Superior temporal gyrus (tissue), 1 donor: ENCODE measurements at regions not wholly inside any gene's neighbourhood (a gene's known extent, or its start where the extent isn't known, plus 50 kb on each side); places are given as distances from the start of the nearest gene placed in this dataset.
"Not testable (repeated sequence)": the region's sequence is repeated elsewhere in the genome, so short reads cannot be mapped to it uniquely, and the experiment has no call there.

Experiments used
- DNase-seq: peaks from one replicate; pipeline ENCODE4 v3.0.0-alpha.2; 2016; ENCODE audit errors: extremely low spot score

DNA sequence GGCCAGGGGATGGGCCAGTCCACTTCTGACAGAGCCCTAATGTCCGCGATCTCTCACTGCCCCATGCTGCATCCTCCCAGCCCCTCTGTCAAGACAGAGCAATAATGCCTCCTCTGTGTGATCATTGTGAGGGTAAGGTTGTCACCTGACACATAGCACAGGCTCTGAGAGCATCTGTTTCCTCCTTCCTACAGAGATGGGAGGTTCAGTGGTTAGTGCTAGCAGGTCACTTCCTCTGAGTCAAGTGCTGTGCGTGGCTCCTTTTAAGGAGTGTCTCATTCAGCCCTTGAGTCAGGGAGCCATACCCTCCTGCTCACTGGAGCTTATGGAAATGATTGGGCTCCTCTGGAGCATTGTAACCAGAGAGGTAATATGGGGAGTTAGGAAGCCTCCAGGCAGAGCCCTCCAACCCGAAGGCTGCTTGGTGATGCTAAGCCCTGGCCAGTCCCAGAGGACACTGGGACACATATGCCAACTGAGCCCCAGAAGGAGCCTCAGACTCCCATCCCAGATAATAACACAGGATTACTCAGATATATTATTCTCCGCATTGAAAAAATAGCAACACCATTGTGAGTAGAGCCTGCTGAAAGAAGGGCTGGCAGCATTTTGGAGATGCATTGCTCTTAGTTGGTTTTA lies 189.0 kb downstream of the GALNT1 start:
- DNase-seq: no peak

DNA sequence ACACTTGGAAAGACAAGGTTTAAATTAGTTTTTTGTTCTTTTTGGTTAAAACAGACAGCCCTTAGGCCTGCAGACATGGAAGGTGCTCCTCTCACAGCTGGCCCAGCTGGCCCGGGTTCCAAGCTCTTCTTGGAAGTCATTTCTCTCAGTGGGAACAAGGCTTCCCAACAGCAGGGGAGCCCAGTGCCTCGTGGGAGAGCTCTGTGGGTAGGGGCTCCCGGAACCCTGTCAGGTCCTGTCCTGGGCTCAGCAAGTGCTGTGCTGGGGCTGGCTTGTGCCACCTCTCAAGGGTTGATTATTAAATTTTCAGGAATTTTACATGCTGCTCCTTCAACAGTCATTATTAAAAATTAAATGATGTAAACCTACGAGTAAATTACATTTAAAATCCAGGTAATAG lies 189.6 kb downstream of the GALNT1 start:
- DNase-seq: no peak

DNA sequence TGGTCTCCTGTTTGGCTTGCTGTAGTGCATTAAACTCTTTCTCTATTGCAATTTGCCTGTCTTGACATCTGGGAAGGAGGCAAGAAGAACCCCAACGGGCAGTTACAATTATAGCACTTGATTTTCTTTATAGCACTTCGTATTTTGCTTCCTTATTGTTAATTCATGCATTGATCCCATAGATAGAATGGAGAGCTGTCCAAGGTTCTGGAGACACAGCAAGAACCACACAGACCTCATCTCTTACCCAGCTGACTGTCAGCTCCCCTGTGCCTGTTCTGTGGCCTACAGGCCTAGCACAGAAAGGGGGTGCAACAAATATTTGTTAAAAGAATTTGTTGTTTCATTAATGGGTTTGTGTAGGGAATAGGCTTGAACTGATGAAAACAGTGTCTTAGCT lies 194.3 kb downstream of the GALNT1 start:
- DNase-seq: no peak

- DNase-seq: no peak
Measured at GRCh38 chr18:35776473-35776872, 194.9 kb downstream of the GALNT1 start.

DNA sequence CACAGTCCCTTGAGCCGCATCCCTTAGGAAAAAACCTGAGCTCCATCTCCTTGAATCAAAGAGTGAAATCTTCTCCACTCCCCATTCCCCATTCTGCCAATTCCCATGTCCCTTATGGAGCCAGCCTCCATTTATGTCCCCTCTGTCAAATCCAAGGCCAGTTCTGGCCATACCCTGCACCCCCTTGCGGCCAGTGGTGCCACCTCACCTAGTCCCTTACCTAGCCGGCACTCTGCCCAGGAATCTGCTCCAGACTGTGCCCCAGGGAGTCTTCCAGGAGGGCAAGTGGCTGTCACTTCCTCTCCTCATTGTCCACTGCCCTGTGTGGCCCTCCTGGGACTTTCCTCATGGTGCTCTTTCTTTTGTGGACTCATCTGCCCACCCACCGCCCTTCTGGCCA lies 195.4 kb upstream of the RMP24 start:
- no peak for DNase-seq

DNA sequence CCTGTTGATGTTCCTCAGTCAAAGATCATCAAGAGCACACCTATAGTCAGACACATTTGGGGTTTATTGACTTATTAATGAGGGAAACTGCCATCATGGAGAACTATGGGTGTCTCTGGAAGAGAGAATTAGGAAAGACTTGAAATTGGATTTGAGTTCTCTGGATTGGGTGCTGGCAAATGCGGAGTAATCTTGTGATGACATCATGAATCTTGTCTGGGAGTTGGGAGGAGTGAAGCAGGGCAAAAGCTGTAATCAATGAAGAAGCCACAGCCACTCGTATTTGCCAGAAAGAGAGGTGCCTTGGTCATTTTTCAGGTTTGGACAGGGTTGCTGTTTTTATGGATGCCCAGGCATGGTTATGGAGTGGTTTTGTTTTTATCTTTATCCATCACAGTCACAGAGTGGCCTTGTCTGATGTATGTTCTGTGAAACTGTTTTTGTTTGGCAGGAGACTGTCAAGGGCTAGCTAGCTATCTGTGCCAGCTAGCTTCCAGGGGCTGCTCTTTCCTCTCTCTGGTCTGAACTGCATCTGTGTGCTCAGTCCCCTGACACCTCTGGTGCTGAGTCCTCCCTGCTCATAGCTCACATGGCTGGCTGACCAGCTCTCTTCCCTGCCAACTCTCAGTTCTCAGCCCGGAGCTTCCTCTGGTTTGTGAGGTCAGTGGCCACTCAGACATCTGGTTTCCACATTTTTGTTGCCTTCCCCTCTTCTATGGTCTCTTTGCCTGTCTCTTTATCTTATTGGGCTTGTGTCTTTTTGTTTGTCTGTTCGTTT lies 193.4 kb upstream of the RMP24 start:
- no peak for DNase-seq

GRCh38 chr18:35780937-35781336 lies 191.5 kb upstream of the RMP24 start:
- no peak for DNase-seq

DNA sequence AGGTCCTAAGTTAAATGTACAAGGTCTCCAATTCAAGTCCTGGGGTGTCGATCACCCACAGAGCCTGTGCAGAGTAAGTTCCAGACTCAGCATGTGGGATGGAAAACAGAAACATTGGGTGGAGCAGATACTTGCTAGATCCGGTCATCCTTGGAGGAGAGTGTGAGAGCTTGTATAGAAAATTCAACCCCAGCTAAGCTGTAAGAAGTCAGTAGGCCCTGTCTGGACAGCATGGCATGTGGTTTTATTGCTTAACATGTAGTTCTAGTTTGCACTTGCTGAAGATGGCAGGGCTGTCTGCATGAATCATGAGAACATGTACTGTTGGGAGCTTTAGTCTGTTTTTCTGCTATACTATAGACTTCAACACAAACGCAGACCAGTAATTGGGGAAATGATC lies 189.6 kb upstream of the RMP24 start:
- DNase-seq: no peak

- DNase-seq: no peak
Measured at GRCh38 chr18:35786365-35787042, 186.0 kb upstream of the RMP24 start.

- DNase-seq: no peak
Measured at GRCh38 chr18:35789543-35789942, 182.9 kb upstream of the RMP24 start.

GRCh38 chr18:35797948-35798347 lies 174.5 kb upstream of the RMP24 start:
- DNase-seq: no peak

- no peak for DNase-seq
Measured at GRCh38 chr18:35803551-35803950, 168.9 kb upstream of the RMP24 start.

DNA sequence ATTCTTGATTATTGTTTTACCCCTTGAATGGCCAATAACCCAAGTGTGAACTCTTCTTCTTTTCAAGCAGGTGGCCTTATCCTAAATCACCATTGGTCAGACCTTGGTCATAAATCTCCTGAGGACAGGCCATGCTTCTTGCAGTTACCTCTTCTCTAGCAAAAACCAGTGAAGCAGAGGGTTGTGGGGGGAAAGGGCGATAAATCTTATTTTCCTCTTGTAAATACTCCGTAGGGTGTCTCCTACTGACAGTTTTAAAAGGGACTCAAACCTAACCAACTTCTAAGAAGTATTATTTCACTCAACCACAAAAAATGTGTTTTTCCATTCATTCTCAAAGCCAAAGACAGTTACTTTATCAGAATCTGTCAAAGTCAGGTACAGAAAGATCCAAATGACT lies 168.1 kb upstream of the RMP24 start:
- DNase-seq: no peak

DNA sequence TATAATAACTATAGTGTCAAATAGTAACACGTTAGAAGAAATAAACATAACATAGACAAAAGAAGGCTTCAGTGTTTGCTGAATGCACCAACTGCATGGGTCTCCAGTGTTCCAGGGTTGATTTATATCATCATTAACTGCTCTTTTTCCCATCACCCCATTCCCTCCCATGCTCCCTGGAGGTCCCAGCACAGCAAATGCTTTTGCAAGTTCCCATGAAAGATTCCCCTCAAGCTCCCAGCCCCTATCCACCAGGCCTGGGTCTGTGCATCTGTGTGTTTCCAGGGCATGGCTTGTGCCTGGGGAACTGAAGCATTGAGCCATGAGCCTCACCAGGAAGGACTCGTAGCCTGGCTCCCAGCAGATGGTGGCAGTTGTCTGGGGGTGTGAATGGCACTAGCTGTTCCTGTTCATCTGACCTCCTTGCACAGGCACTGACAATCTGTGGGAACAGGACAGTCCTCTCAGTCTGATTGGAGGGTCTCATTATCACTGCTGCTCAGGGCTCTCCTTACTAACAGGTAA lies 164.6 kb upstream of the RMP24 start:
- no peak for DNase-seq

DNA sequence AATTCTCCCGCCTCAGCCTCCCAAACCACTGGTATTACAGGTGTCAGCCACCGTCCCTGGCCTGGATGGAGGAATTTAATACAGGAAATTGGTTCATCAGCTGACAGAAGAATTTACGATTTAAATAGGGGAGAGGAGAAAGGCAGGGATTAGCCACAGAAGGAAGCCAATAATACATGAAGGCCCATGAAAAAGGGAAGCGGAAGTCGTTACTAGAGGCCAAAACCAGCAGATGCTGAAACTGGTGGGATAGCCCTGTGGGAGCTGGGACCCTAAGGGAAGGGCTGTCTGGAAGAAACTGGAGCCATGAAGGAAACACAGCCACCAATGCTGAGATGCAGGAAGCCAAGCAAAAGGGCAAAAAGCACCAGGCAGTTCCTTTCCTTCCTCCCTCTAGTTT lies 163.7 kb upstream of the RMP24 start:
- no peak for DNase-seq

DNA sequence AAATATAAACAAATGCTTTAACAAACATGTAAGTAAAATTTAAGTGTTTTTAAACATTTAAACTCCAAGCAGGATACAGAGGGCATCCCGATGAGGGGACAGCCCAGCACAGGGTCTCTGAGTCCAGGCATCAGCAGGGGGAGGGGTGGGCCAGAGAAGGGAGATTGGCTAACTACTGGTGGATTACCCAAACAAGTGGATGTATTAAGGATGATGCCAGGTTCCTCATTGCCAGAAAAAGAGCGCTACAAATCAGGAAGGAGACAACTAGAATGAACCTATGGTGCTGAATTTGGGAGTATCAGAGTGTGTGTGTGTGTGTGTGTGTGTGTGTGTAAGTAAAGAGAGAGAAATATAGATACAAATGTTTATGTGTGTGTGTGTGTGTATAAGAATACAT lies 162.0 kb upstream of the RMP24 start:
- DNase-seq: no peak

- no peak for DNase-seq
Measured at GRCh38 chr18:35811896-35812295, 160.6 kb upstream of the RMP24 start.

GRCh38 chr18:35815011-35815410 lies 157.5 kb upstream of the RMP24 start:
- DNase-seq: not testable (repeated sequence)

DNA sequence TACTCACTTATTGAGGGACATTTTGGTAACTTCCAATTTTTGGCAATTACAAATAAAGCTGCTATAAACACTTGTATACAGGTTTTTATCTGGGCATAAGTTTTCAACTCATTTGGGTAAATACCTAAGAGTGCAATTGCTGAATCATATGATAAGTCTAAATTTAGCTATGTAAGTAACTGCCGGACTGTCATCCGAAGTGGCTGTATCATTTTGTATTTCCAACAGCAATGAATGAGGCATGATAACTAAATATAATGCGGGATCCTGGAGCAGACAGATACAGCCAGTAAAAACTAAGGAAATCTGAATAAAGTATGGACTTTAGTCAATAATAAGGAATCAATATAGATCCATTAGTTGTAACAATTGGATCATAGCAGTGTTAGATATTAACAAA lies 156.5 kb upstream of the RMP24 start:
- DNase-seq: no peak

DNA sequence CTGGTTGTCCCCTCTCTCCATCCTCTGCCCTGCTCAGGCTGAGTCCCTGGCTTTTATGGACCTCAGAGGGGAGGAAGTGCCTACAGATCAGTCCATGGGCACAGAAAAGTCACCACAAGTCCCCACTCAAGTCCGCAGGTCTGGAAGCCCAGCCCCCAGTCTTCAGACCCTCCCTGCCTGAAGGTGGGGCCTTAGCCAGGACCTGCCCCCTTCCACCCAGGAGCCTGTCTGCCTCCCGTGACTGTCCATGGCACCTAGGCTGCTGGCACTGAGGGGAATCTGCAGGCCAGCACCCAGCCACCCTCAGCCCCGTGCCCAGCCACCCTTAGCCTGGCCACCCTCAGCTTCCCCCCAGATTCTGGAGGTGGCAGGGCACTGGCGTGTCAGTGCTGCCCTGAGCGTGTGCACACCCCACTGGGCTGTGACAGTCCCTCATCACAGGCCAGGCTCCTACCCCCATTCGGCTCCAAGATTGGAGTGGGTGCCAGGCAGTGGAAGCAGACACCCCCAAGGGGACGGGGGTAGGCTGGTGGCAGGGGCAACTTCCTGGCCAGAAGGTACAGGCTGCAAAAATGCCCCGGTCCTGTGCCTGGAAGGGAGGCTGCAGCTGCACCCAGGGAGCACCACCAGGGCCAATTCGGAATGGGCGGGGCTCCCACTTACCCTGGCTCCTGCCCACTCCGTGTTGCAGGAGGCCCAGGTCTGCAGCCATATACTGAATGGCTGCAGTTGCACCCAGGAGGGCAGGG lies 154.7 kb upstream of the RMP24 start:
- no peak for DNase-seq

DNA sequence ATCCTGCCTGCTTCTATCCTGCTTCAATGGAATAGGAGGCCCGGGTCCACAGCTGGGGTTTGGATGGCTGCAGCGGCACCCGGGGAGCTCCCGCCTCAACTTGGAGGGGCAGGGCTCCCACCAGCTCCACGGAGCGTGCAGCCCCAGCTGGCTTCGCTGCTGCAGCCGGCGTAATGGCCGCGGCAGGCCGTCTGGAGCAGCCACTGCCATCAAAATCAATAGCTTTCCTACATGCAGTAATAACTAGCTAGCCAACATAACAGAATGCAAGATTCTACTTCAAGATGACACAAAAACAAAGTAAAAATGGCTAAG lies 154.2 kb upstream of the RMP24 start:
- DNase-seq: no peak

DNA sequence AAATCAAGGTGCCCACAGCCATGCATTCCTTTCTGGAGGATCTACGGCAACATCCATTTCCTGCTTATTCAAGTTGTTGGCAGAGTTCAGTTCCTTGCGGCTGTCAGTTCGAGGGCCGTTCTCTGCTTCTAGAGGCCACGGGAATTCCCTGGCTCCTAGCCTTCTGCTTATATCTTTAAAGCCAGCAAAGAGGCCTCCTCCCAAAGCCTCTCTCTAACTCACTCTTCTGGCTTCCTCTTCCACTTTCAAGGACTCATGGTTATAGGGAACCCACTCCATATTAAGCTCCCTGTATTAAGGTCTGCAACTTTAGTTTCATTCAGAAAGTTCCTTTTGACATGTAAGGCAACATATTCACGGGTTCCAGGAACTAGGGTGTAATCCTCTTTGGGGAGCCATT lies 150.1 kb upstream of the RMP24 start:
- no peak for DNase-seq
